GM12864 (cell line): ENCODE measurements at regions not wholly inside any gene's neighbourhood (a gene's known extent, or its start where the extent isn't known, plus 50 kb on each side); places are given as distances from the start of the nearest gene placed in this dataset.

Experiments
- DNase-seq: peaks from one replicate; pipeline ENCODE4 v3.0.0-alpha.2; 2011; ENCODE audit warnings: low read depth
- H3K4me3 ChIP-seq: 2 replicates; pipeline ENCODE4 v1.5.1; 2011; ENCODE audit warnings: mild to moderate bottlenecking, low read depth, low read length, control low read depth
- CTCF ChIP-seq: IDR thresholded peaks from 2 replicates; pipeline ENCODE4 v1.5.1; 2011; ENCODE audit warnings: low read depth, mild to moderate bottlenecking, moderate library complexity, low read length, control low read depth, inconsistent platforms; ENCODE audit errors: missing control alignments

GRCh38 chr15:98506711-98507110 lies 141.6 kb upstream of the IGF1R start:
- H3K4me3 ChIP-seq, result no peak overlapping the region
- TF ChIP-seq CTCF, result no peak
- DNase-seq, result no peak

GRCh38 chr15:98513428-98513986 lies 134.8 kb upstream of the IGF1R start:
- H3K4me3 ChIP-seq, result no peak overlapping the region
- TF ChIP-seq CTCF, result no peak
- no peak for DNase-seq

GRCh38 chr15:98514034-98514622 lies 134.2 kb upstream of the IGF1R start:
- H3K4me3 ChIP-seq, result no peak overlapping the region
- no peak for TF ChIP-seq CTCF
- no peak for DNase-seq

GRCh38 chr15:98518823-98519561 lies 129.3 kb upstream of the IGF1R start:
- peak; percentile 5 for DNase-seq
- peak; percentile 69 for TF ChIP-seq CTCF
- H3K4me3 ChIP-seq, result no peak overlapping the region

- no peak overlapping the region for H3K4me3 ChIP-seq
- DNase-seq, result no peak
- no peak for TF ChIP-seq CTCF
These were observed 128.4 kb upstream of the IGF1R start for GRCh38 chr15:98519767-98520550.

GRCh38 chr15:98522127-98522526 lies 126.2 kb upstream of the IGF1R start:
- TF ChIP-seq CTCF, result no peak
- DNase-seq, result no peak
- H3K4me3 ChIP-seq, result no peak overlapping the region
